IPS-18a (cell line): ENCODE measurements at regions not wholly inside any gene's neighbourhood (a gene's known extent, or its start where the extent isn't known, plus 50 kb on each side); places are given as distances from the start of the nearest gene placed in this dataset.

ENCODE experiments used
- H3K27ac ChIP-seq: one replicate; pipeline ENCODE4 v1.5.1; 2013; ENCODE audit warnings: low read length
- H3K27me3 ChIP-seq: one replicate; pipeline ENCODE4 v1.6.1; 2013; ENCODE audit warnings: mild to moderate bottlenecking, low read length; ENCODE audit not compliant: control insufficient read depth, insufficient read depth
- H3K36me3 ChIP-seq: one replicate; pipeline ENCODE4 v1.6.1; 2013; ENCODE audit warnings: low read depth, low read length; ENCODE audit not compliant: control insufficient read depth
- H3K4me1 ChIP-seq: one replicate; pipeline ENCODE4 v1.6.1; 2013; ENCODE audit warnings: low read depth, low read length; ENCODE audit not compliant: control insufficient read depth
- H3K4me3 ChIP-seq: one replicate; pipeline ENCODE4 v1.5.1; 2013; ENCODE audit warnings: low read length
- H3K9ac ChIP-seq: one replicate; pipeline ENCODE4 v1.6.1; 2013; ENCODE audit warnings: mild to moderate bottlenecking, low read length, moderate library complexity
- H3K9me3 ChIP-seq: one replicate; pipeline ENCODE4 v1.6.1; 2013; ENCODE audit warnings: low read depth, low read length; ENCODE audit not compliant: control insufficient read depth

DNA sequence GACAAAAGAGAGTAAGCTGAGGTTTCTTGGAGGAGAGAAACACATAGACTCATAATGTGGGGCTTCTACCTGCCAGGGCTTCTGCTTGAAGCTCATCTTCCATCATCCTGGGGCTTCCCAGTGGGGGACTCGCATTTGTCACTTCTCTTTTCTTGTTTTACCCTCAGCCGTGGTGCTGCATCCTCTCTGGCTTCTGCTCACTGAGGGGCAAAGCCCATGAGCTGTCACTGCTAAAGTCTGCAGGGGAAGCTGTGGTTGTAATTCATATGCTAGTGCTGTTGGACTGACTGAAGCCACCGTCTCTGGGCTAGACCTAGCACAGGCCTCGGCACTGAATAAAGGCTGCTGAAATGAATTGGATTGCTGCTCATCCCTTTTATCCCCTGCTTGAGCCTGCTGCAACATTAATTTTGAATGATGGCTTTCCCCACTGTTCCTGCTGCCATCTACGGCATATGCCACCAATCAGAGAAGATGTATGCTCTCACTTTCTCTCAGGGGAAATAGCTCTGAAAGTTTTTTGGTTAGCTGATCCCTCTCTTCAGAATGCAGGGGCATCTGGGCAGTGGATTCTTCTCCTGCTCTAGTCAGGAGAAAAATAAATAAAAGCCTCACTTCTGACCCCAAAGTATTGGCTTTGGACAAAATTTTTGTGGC lies 568.4 kb upstream of the MAP3K7 start:
- Histone ChIP-seq H3K27me3 (no peaks in the 10 kb centered on the region), H3K4me3 (no peak overlapping the region), H3K27ac (no peak overlapping the region), H3K36me3 (no peaks in the 10 kb centered on the region), H3K4me1 (peaks cover 17% of the 10 kb centered on the region), H3K9me3 (no peaks in the 10 kb centered on the region), H3K9ac (no peak overlapping the region)

DNA sequence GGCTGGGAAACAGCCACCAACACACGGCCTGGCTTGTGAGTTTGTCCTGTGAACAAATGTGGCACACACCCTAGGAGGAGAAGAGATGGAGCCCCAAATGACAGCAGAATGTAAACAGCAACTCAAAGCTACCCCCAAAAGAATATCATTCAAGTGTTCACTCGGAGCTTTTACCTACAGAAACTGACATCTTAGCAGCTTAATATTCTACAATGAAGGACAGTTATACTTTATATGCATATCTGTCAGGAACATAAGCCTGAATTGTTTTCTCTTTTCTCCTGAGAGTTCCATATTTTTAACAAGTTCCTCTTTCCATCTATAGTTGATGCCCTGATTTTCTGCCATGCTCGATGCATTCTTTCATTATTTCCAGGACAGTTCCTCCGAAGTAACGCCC lies 566.0 kb upstream of the MAP3K7 start:
- no peak overlapping the region for H3K4me3 ChIP-seq
- no peak overlapping the region for H3K9ac ChIP-seq
- H3K36me3 ChIP-seq = no peaks in the 10 kb centered on the region
- H3K27ac ChIP-seq = no peak overlapping the region
- no peaks in the 10 kb centered on the region for H3K27me3 ChIP-seq
- no peaks in the 10 kb centered on the region for H3K9me3 ChIP-seq
- peaks cover 17% of the 10 kb centered on the region for H3K4me1 ChIP-seq

DNA sequence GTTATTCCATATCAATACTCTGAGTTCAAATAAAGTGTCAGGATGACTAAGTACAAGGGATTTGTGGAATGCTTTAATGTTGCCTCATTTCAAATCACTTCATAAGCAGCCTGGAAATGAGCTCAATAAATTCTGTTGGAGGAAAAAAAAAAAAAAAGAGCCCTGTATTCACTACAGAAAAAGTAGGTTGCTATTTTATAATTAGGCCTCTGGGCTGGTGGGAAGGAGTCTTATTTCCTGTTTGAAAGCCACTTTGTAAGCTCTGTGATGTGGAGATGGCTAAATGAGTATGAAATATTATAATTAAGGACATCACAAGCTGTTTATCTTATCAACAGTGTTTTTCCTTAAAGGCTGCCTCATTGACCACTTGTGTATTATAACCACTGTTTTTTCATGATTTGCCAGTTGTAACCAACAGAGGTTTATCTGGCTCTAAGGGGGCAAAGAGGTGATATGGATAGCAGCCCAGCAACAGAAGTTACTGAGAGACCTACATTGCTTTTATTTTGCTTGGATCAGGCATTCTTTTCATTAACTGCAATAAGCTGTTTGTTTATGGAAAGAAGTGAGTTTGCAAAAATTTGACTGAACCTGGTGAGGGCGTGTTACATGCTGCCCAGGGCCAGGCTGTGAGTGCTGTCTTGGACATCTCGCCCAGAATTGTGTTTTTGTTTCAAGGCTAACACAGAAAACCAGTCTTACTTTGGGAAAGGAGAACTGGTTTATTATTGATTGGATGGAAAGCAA lies 563.3 kb upstream of the MAP3K7 start:
- no peak overlapping the region for H3K27ac ChIP-seq
- H3K4me3 ChIP-seq = no peak overlapping the region
- H3K9ac ChIP-seq = no peak overlapping the region
- no peaks in the 10 kb centered on the region for H3K36me3 ChIP-seq
- peaks cover 3% of the 10 kb centered on the region for H3K4me1 ChIP-seq
- H3K27me3 ChIP-seq = no peaks in the 10 kb centered on the region
- no peaks in the 10 kb centered on the region for H3K9me3 ChIP-seq

DNA sequence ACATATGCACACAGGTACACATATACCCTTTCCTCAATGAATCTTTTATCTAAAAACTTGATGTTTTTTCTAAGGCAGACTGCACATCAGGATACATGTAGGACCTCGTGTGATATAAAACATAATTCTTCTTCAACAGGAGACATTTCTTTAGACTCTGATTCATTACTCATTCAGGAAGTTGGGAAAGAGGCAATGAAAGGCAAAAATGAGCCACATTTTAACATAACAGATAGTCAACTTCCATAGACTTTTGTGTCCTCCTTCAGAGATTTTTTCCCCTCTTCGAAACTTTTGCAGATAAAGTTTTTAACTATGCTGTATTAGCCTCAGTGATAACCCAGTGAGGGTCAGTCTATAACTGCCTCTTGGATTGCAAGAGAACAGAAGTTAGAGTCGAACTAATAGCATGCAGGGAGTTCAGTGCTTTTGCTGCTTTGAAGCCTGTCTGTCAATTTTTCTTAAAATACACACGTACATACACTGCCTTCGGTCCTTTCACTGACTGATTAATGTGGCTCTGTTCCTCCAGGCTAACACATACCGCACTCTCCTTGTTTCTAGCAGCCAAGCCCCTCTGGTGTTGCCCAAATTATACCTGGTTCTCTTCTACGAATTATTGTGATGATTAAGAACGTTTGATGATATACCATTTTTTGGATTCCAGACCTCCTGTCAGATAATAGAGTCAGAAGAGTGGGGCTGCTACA lies 562.5 kb upstream of the MAP3K7 start:
- no peak overlapping the region for H3K4me3 ChIP-seq
- no peak overlapping the region for H3K27ac ChIP-seq
- no peaks in the 10 kb centered on the region for H3K9me3 ChIP-seq
- H3K36me3 ChIP-seq = no peaks in the 10 kb centered on the region
- H3K9ac ChIP-seq = no peak overlapping the region
- H3K27me3 ChIP-seq = no peaks in the 10 kb centered on the region
- no peaks in the 10 kb centered on the region for H3K4me1 ChIP-seq

DNA sequence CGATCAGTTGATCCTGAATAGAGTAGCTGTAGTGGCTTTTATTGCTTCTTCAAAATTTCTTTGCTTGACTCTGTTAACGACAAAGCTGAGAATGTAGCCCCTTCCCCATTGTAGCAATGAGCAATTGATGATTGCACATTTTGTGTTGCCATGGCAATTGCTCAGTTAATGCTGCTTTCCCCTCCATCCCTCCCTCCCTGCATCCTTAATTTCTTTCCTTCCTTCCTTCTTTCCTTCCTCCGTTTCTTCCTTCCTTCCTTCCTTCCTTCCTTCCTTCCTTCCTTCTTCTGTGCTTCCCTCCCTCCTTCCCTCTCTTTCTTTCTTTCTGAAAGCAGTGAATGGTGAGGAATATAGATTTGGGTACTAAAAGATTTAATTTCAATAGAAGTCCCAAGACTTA lies 557.3 kb upstream of the MAP3K7 start:
- Histone ChIP-seq H3K4me1 (no peaks in the 10 kb centered on the region), H3K4me3 (no peak overlapping the region), H3K9me3 (no peaks in the 10 kb centered on the region), H3K27ac (no peak overlapping the region), H3K36me3 (no peaks in the 10 kb centered on the region), H3K9ac (no peak overlapping the region), H3K27me3 (no peaks in the 10 kb centered on the region)

DNA sequence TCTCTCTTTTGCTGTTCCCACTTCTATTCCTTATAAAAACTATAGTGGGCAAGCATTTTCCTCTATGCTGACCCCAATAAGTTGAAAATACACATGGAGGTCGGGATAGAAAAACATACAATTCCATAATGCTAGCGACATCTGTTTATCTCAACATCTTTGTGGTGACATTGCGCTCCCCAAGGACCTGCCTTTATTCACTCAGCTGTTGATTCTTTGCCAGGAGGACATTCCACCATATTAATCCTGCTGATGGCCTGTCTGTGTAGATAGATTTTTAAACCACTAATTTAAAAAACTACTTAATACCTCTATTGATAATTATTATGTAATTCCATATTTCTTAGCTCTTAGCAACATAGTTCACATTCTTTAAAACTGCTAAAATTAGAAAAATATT lies 555.3 kb upstream of the MAP3K7 start:
- Histone ChIP-seq H3K27me3 (no peaks in the 10 kb centered on the region), H3K4me3 (no peak overlapping the region), H3K9me3 (no peaks in the 10 kb centered on the region), H3K36me3 (no peaks in the 10 kb centered on the region), H3K27ac (no peak overlapping the region), H3K4me1 (no peaks in the 10 kb centered on the region), H3K9ac (no peak overlapping the region)

DNA sequence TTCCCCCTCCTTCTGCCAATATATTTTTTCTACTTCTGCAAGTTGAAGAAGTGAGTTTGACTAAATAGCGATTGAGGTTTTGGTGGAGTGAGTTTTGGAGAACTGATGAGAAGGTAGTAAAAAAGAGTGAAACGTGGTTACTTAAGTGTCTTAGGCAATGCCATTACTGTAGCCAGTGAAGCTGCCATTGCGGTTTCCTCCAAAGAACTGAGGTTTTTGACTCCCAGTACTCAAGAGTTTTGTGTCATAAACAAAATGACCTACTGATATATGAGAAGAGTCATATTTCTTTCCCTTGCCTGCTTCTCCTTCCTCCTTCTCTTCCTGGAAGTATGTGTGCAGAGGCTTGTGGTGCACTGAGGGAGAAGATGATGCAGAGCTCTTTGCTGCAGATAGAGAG lies 554.5 kb upstream of the MAP3K7 start:
- Histone ChIP-seq H3K27me3 (no peaks in the 10 kb centered on the region), H3K9me3 (no peaks in the 10 kb centered on the region), H3K9ac (no peak overlapping the region), H3K27ac (no peak overlapping the region), H3K36me3 (no peaks in the 10 kb centered on the region), H3K4me3 (no peak overlapping the region), H3K4me1 (no peaks in the 10 kb centered on the region)

DNA sequence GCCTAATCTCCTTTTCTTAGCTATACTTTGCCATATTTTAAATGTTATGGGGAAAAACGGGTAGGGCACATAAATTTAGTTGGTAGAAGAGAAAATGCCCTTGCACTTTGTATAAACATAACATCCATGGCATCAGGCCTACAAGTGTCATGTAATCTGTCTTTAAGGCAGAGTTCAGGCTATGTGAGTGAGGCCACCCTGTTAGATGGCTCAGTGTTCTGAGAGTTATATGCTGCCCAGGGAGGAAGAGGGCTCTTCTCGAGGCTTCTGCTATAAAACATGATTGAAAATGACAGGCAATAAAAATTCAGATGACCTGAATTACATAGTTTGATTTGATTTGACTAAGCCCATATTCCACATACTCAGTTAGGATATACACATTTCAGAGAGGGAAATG lies 553.6 kb upstream of the MAP3K7 start:
- H3K27ac ChIP-seq = no peak overlapping the region
- no peak overlapping the region for H3K9ac ChIP-seq
- no peaks in the 10 kb centered on the region for H3K27me3 ChIP-seq
- no peak overlapping the region for H3K4me3 ChIP-seq
- no peaks in the 10 kb centered on the region for H3K9me3 ChIP-seq
- H3K36me3 ChIP-seq = no peaks in the 10 kb centered on the region
- no peaks in the 10 kb centered on the region for H3K4me1 ChIP-seq

DNA sequence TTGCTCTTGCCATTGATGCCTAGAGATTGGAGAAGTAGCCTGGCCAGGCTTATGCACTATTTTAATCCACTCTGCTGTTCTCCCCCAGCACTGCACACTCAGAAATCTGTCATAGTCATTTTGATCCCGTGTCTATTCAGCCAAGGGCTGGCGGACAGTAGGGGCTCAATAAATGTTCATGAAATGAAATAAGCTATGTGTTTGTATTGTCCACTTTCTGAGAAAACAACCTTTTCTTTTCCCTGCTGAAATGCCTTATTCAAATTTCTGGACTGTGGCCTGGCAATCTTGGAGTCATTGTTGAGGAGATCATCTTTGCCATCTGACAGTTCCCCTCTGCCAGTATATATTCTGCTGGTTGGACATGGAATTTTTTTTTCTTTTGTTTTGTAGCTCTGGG lies 550.4 kb upstream of the MAP3K7 start:
- H3K27ac ChIP-seq = no peak overlapping the region
- no peaks in the 10 kb centered on the region for H3K27me3 ChIP-seq

DNA sequence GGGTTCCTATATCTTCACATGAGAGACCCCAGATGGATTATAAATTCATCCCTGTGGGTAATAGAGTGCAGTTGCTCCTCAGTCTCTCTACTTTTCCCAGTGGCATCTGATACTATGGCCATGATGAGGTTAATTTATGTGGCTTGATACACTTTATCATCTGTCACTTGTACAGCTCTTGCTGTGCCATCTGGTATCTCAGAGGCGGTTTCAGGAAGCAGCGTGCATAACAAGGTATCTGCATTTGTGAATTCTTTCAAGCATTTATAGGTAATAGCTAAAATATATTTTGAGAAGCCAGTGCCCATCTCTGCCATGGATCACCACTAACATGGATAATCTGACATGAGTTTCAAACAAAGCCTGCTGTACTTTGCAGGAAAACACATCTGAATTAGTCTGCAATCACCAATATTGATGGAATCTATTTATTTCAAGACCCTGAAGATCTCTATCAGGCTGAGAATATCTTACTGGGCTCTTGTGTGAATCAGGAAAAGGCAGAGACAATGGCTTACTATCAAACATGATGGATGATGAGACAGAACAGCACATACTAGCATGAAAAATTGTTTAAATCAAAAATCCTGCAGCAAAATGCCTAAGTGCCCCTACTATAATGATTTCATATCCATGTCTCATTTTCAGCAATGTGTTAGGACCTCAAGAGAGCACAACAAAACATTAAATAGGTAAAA lies 548.7 kb upstream of the MAP3K7 start:
- no peaks in the 10 kb centered on the region for H3K9me3 ChIP-seq
- H3K36me3 ChIP-seq = no peaks in the 10 kb centered on the region
- H3K4me1 ChIP-seq = no peaks in the 10 kb centered on the region
- H3K4me3 ChIP-seq = no peak overlapping the region
- H3K27ac ChIP-seq = no peak overlapping the region
- H3K27me3 ChIP-seq = no peaks in the 10 kb centered on the region
- no peak overlapping the region for H3K9ac ChIP-seq

More for the DNA sequence above, 550.4 kb upstream of the MAP3K7 start:
- no peaks in the 10 kb centered on the region for H3K9me3 ChIP-seq
- no peak overlapping the region for H3K9ac ChIP-seq
- H3K36me3 ChIP-seq = no peaks in the 10 kb centered on the region
- H3K4me3 ChIP-seq = no peak overlapping the region
- H3K4me1 ChIP-seq = no peaks in the 10 kb centered on the region

DNA sequence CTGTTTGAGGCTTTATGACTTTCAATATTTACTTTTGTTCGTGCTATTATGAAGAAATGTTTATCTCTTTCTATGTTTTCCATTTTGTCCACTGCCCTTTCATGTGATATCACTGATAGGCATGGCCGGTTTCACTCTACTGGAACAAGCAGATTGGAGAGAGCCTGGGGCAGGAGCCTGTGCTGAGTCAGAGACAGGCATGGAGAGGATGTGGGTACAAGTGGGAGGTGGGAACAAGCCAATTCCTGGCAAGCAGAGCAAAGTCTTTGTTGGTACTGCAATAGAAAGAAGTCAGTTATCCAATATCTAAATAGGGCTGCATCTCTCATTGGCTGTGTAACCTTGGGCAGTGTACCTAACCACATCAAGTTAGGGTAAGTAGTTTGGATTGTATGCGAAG lies 545.6 kb upstream of the MAP3K7 start:
- Histone ChIP-seq H3K27me3 (no peaks in the 10 kb centered on the region), H3K4me3 (no peak overlapping the region), H3K9me3 (no peaks in the 10 kb centered on the region), H3K27ac (no peak overlapping the region), H3K4me1 (no peaks in the 10 kb centered on the region), H3K36me3 (no peaks in the 10 kb centered on the region), H3K9ac (no peak overlapping the region)
